Vagina (tissue), 2 donors: ENCODE measurements at regions not wholly inside any gene's neighbourhood (a gene's known extent, or its start where the extent isn't known, plus 50 kb on each side); places are given as distances from the start of the nearest gene placed in this dataset.
A peak's percentile ranks its signal among the peaks of the same experiment; 100 is the strongest.

Experiments used
- DNase-seq, 2 donors: peaks; one replicate each; pipeline ENCODE4 v3.0.0-alpha.2; 2017; ENCODE audit errors: extremely low spot score in 2 of 2
- H3K27ac ChIP-seq: fragments of 200-600 bp; sonication (generic); one replicate; pipeline ENCODE4 v1.5.1; 2019
- H3K27me3 ChIP-seq: fragments of 200-600 bp; sonication (generic); one replicate; pipeline ENCODE4 v1.5.1; 2019
- H3K36me3 ChIP-seq, 2 donors: fragments of 200-600 bp; sonication (generic); one replicate each; pipeline ENCODE4 v1.5.1; 2017 to 2019
- H3K4me1 ChIP-seq: fragments of 200-600 bp; sonication (generic); one replicate; pipeline ENCODE4 v1.5.1; 2019
- H3K4me3 ChIP-seq, 2 donors: fragments of 200-600 bp; sonication (generic); 1 replicate in 1 of 2; 2 replicates in 1 of 2; pipeline ENCODE4 v1.5.1; 2016 to 2019
- H3K9me3 ChIP-seq: fragments of 200-600 bp; sonication (generic); one replicate; pipeline ENCODE4 v1.5.1; 2019
- CTCF ChIP-seq, 3 experiments: fragments of 450-650 bp in 2 of 3; fragments of 200-600 bp in 1 of 3; sonication (generic) in 1 of 3; IDR thresholded peaks; one replicate each; pipeline ENCODE4 v1.5.1; 2017 to 2019; ENCODE audit warnings: antibody characterized with exemption in 3 of 3, mild to moderate bottlenecking in 2 of 3, moderate library complexity in 2 of 3
- POLR2A ChIP-seq, 2 donors: fragments of 450-650 bp; IDR thresholded peaks; one replicate each; pipeline ENCODE4 v1.6.1; 2017; ENCODE audit warnings: antibody characterized with exemption in 2 of 2, mild to moderate bottlenecking in 2 of 2, moderate library complexity in 2 of 2
- POLR2AphosphoS5 ChIP-seq, 2 donors: sonication (generic); formaldehyde crosslinking; IDR thresholded peaks; one replicate each; pipeline ENCODE4 v1.9.0; 2017; ENCODE audit warnings: antibody characterized with exemption in 2 of 2, mild to moderate bottlenecking in 2 of 2, low read depth in 1 of 2; ENCODE audit not compliant: insufficient read depth in 1 of 2
- intact Hi-C: fragments of 100-400 bp; cut with DNase I; formaldehyde crosslinking; loops from one replicate; pipeline ENCODE4 v1.15.1; 2023

- intact Hi-C loops = loop anchor here (5.0 kb wide), 1 partner anchor 1768 kb away; no protein-coding TSS in a partner anchor
Measured at GRCh38 chr15:98380721-98381120, 267.6 kb upstream of the IGF1R start.

GRCh38 chr15:98381446-98381845 is 266.9 kb upstream of the IGF1R start:
- no peak for DNase-seq
- intact Hi-C loops = loop anchor here (5.0 kb wide), 1 partner anchor 1769 kb away; no protein-coding TSS in a partner anchor
- H3K27ac ChIP-seq = no peak overlapping the region
- H3K27me3 ChIP-seq = no peaks in the 10 kb centered on the region
- no peak for TF ChIP-seq POLR2AphosphoS5 (IDR thresholded peaks at IDR 0.05; ENCODE audit: insufficient read depth in 1 of 2, low read depth in 1 of 2)
- no peak for TF ChIP-seq POLR2A (IDR thresholded peaks at IDR 0.05)
- no peak for TF ChIP-seq CTCF (IDR thresholded peaks at IDR 0.05)
- H3K9me3 ChIP-seq = no peaks in the 10 kb centered on the region
- H3K4me3 ChIP-seq = no peak overlapping the region
- H3K36me3 ChIP-seq = no peaks in the 10 kb centered on the region
- no peaks in the 10 kb centered on the region for H3K4me1 ChIP-seq

More at GRCh38 chr15:98380721-98381120, 267.6 kb upstream of the IGF1R start:
- Histone ChIP-seq H3K27me3 (no peaks in the 10 kb centered on the region), H3K9me3 (no peaks in the 10 kb centered on the region), H3K27ac (no peak overlapping the region), H3K4me1 (no peaks in the 10 kb centered on the region), H3K36me3 (no peaks in the 10 kb centered on the region), H3K4me3 (no peak overlapping the region)
- DNase-seq = no peak
- TF ChIP-seq CTCF (IDR thresholded peaks at IDR 0.05) = no peak
- TF ChIP-seq POLR2A (IDR thresholded peaks at IDR 0.05) = no peak
- TF ChIP-seq POLR2AphosphoS5 (IDR thresholded peaks at IDR 0.05; ENCODE audit: insufficient read depth in 1 of 2, low read depth in 1 of 2) = no peak

- intact Hi-C loops = loop anchor here (5.0 kb wide), 1 partner anchor 1770 kb away; no protein-coding TSS in a partner anchor
- no peak for TF ChIP-seq CTCF (IDR thresholded peaks at IDR 0.05)
- TF ChIP-seq POLR2AphosphoS5 (IDR thresholded peaks at IDR 0.05; ENCODE audit: insufficient read depth in 1 of 2, low read depth in 1 of 2) = no peak
- no peak for TF ChIP-seq POLR2A (IDR thresholded peaks at IDR 0.05)
- DNase-seq = peak in 1 of 2 donors; percentile 32
- H3K27me3 ChIP-seq = no peaks in the 10 kb centered on the region
- no peaks in the 10 kb centered on the region for H3K9me3 ChIP-seq
- H3K27ac ChIP-seq = no peak overlapping the region
- no peaks in the 10 kb centered on the region for H3K36me3 ChIP-seq
- no peaks in the 10 kb centered on the region for H3K4me1 ChIP-seq
- H3K4me3 ChIP-seq = no peak overlapping the region
Measured at GRCh38 chr15:98382139-98382538, 266.2 kb upstream of the IGF1R start.

- Histone ChIP-seq H3K27me3 (no peaks in the 10 kb centered on the region), H3K27ac (no peak overlapping the region), H3K4me3 (no peak overlapping the region), H3K36me3 (no peaks in the 10 kb centered on the region), H3K4me1 (no peaks in the 10 kb centered on the region), H3K9me3 (no peaks in the 10 kb centered on the region)
- DNase-seq = peak in 1 of 2 donors; percentile 13
- TF ChIP-seq POLR2AphosphoS5 (IDR thresholded peaks at IDR 0.05; ENCODE audit: insufficient read depth in 1 of 2, low read depth in 1 of 2) (no peak), POLR2A (IDR thresholded peaks at IDR 0.05) (no peak), CTCF (IDR thresholded peaks at IDR 0.05) (no peak)
- intact Hi-C loops = loop anchor here (5.0 kb wide), 1 partner anchor 1771 kb away; no protein-coding TSS in a partner anchor
Measured at GRCh38 chr15:98383571-98383970, 264.8 kb upstream of the IGF1R start.

GRCh38 chr15:98384328-98385029 is 263.9 kb upstream of the IGF1R start:
- no peaks in the 10 kb centered on the region for H3K9me3 ChIP-seq
- intact Hi-C loops = loop anchor here (5.0 kb wide), 1 partner anchor 1772 kb away; no protein-coding TSS in a partner anchor
- no peaks in the 10 kb centered on the region for H3K36me3 ChIP-seq
- peak in 1 of 2 donors; percentile 77 for DNase-seq
- no peaks in the 10 kb centered on the region for H3K4me1 ChIP-seq
- H3K27me3 ChIP-seq = no peaks in the 10 kb centered on the region
- no peak overlapping the region for H3K4me3 ChIP-seq
- no peak for TF ChIP-seq POLR2A (IDR thresholded peaks at IDR 0.05)
- TF ChIP-seq POLR2AphosphoS5 (IDR thresholded peaks at IDR 0.05; ENCODE audit: insufficient read depth in 1 of 2, low read depth in 1 of 2) = no peak
- TF ChIP-seq CTCF (IDR thresholded peaks at IDR 0.05) = no peak
- no peak overlapping the region for H3K27ac ChIP-seq
